Endodermal cell (in vitro differentiated cells): ENCODE measurements at regions not wholly inside any gene's neighbourhood (a gene's known extent, or its start where the extent isn't known, plus 50 kb on each side); places are given as distances from the start of the nearest gene placed in this dataset.

Experiments
- DNase-seq: peaks from one replicate; pipeline ENCODE4 v3.0.0-alpha.2; 2017
- H3K27ac ChIP-seq: 2 replicates; pipeline ENCODE4 v1.5.1; 2013; ENCODE audit warnings: mild to moderate bottlenecking, low read depth, low read length, moderate library complexity
- H3K27me3 ChIP-seq: 2 replicates; pipeline ENCODE4 v1.6.1; 2013; ENCODE audit warnings: mild to moderate bottlenecking, low read length, moderate library complexity; ENCODE audit not compliant: insufficient read depth, control insufficient read depth, poor library complexity, severe bottlenecking
- H3K36me3 ChIP-seq: 2 replicates; pipeline ENCODE4 v1.7.0; 2013; ENCODE audit warnings: mild to moderate bottlenecking, low read length, moderate library complexity; ENCODE audit not compliant: control insufficient read depth, insufficient read depth
- H3K4me1 ChIP-seq: one replicate; pipeline ENCODE4 v1.7.0; 2013; ENCODE audit warnings: low read length; ENCODE audit not compliant: control insufficient read depth, insufficient read depth
- H3K4me3 ChIP-seq: 2 replicates; pipeline ENCODE4 v1.5.1; 2013; ENCODE audit warnings: mild to moderate bottlenecking, low read length, moderate library complexity
- H3K9ac ChIP-seq: 2 replicates; pipeline ENCODE4 v1.6.1; 2013; ENCODE audit warnings: mild to moderate bottlenecking, low read length, moderate library complexity; ENCODE audit not compliant: poor library complexity, severe bottlenecking; ENCODE audit errors: extremely low read depth
- H3K9me3 ChIP-seq: 2 replicates; pipeline ENCODE4 v1.6.1; 2013; ENCODE audit warnings: mild to moderate bottlenecking, low read length, moderate library complexity; ENCODE audit not compliant: control insufficient read depth
- H3K27ac Mint-ChIP-seq: 2 replicates; pipeline ENCODE4 v1.8.0; 2020; ENCODE audit warnings: mixed read lengths
- H3K27me3 Mint-ChIP-seq: 2 replicates; pipeline ENCODE4 v1.8.0; 2021; ENCODE audit warnings: mild to moderate bottlenecking, mixed read lengths; ENCODE audit not compliant: insufficient read depth
- H3K36me3 Mint-ChIP-seq: 2 replicates; pipeline ENCODE4 v1.8.0; 2020; ENCODE audit warnings: low read depth, mixed read lengths
- H3K4me1 Mint-ChIP-seq: 2 replicates; pipeline ENCODE4 v1.8.0; 2020; ENCODE audit warnings: mixed read lengths
- H3K4me3 Mint-ChIP-seq: 2 replicates; pipeline ENCODE4 v1.8.0; 2020; ENCODE audit warnings: mild to moderate bottlenecking, moderate library complexity, mixed read lengths
- H3K9me3 Mint-ChIP-seq: 2 replicates; pipeline ENCODE4 v1.8.0; 2020; ENCODE audit warnings: mild to moderate bottlenecking, mixed read lengths
- WGBS, 2 experiments: methylation state at CpG; one replicate each; pipeline versions ENCODE4 v1.1.5 to v1.1.7; 2013; ENCODE audit warnings: missing lambda C conversion rate in 2 of 2, mixed read lengths in 1 of 2; ENCODE audit not compliant: insufficient coverage in 1 of 2, insufficient read length in 1 of 2; 5-methylcytosine and 5-hydroxymethylcytosine counted together
- TF ChIP-seq, protein P1 (sequence below): fragments of 200-600 bp; sonication (generic); conservative IDR thresholded peaks from 2 replicates; pipeline ENCODE4 v1.5.0; 2021; ENCODE audit warnings: antibody characterized with exemption, mild to moderate bottlenecking

DNA sequence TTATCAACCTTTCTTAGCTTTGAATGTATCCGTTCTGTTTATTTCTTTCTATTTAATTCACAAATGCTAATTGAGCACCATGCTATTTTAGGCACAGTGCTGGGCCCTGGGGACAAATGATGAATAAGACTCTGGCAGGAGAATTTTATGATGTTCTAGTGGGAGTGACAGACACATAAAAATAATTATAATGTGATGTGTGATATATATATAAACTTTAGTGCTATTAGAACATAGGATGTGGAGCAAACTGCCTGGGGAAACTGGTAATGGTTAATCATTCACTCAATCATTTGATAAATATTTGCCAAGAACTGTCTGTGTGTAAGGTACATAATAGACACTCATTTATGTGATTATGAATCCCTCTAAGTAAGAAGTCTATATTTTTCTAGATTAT is 50.7 kb upstream of the FRY start:
- TF ChIP-seq, protein P1, sequence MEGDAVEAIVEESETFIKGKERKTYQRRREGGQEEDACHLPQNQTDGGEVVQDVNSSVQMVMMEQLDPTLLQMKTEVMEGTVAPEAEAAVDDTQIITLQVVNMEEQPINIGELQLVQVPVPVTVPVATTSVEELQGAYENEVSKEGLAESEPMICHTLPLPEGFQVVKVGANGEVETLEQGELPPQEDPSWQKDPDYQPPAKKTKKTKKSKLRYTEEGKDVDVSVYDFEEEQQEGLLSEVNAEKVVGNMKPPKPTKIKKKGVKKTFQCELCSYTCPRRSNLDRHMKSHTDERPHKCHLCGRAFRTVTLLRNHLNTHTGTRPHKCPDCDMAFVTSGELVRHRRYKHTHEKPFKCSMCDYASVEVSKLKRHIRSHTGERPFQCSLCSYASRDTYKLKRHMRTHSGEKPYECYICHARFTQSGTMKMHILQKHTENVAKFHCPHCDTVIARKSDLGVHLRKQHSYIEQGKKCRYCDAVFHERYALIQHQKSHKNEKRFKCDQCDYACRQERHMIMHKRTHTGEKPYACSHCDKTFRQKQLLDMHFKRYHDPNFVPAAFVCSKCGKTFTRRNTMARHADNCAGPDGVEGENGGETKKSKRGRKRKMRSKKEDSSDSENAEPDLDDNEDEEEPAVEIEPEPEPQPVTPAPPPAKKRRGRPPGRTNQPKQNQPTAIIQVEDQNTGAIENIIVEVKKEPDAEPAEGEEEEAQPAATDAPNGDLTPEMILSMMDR = no peak
- no peak overlapping the region for H3K4me3 Mint-ChIP-seq
- Histone ChIP-seq H3K9ac (no peak overlapping the region), H3K27ac (no peak overlapping the region), H3K27me3 (no peaks in the 10 kb centered on the region), H3K4me1 (peaks cover 2% of the 10 kb centered on the region), H3K36me3 (no peaks in the 10 kb centered on the region), H3K9me3 (peaks cover 6% of the 10 kb centered on the region), H3K4me3 (no peak overlapping the region)
- peaks cover 14% of the 10 kb centered on the region for H3K36me3 Mint-ChIP-seq
- H3K27me3 Mint-ChIP-seq = no peaks in the 10 kb centered on the region
- 100% methylated on average over 1 of the region's 1 CpG; no CpG with 5 or more reads in 1 of the 2 experiments for WGBS, 2 experiments
- peaks cover 9% of the 10 kb centered on the region for H3K4me1 Mint-ChIP-seq
- H3K9me3 Mint-ChIP-seq = peaks cover 22% of the 10 kb centered on the region
- no peak overlapping the region for H3K27ac Mint-ChIP-seq
- no peak for DNase-seq
